ENCODE measurements at regions not wholly inside any gene's neighbourhood (a gene's known extent, or its start where the extent isn't known, plus 50 kb on each side); places are given as distances from the start of the nearest gene placed in this dataset.

DNA sequence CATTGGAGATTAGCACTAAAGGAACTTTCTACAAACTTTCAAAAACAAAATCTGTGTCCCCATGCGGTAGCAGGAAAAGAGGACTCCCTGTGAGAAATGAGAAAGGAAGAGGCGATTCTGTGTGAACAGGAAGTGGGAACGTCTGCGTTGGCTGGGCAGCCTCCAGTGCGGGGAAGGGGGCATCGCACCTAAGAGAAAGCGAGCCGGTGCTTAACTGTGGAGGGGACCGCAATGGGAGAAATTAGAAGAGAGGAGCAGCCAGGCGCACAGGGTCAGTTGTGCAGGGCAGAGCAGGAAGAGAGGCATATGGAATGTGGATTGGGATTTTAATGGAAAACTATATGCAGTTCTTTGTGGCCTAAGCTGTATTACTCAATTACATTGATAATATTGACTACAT is 77.4 kb upstream of the DOCK9 start:
- TF ChIP-seq, protein P1, sequence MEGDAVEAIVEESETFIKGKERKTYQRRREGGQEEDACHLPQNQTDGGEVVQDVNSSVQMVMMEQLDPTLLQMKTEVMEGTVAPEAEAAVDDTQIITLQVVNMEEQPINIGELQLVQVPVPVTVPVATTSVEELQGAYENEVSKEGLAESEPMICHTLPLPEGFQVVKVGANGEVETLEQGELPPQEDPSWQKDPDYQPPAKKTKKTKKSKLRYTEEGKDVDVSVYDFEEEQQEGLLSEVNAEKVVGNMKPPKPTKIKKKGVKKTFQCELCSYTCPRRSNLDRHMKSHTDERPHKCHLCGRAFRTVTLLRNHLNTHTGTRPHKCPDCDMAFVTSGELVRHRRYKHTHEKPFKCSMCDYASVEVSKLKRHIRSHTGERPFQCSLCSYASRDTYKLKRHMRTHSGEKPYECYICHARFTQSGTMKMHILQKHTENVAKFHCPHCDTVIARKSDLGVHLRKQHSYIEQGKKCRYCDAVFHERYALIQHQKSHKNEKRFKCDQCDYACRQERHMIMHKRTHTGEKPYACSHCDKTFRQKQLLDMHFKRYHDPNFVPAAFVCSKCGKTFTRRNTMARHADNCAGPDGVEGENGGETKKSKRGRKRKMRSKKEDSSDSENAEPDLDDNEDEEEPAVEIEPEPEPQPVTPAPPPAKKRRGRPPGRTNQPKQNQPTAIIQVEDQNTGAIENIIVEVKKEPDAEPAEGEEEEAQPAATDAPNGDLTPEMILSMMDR (IDR thresholded peaks at IDR 0.05): no peak

DNA sequence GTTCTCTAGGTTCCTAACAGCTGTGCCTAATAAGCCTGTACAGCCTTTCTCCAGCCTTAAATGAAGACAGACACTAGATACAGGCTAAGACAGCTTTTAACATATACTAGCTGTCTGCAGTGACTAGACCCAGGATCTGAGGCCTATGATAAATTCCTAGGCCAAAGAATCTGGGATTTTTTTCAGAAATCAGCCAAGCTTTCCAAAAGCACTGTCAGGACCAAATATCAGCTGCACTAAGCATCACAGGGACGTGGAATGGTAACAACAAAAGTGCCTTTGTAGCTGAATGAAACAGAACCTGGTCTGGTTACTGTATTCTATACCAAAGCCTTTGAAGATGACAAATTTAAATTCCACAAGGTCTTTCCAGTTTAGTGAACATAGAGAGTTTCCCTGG is 77.9 kb upstream of the DOCK9 start:
- TF ChIP-seq, protein P1 (IDR thresholded peaks at IDR 0.05): no peak

DNA sequence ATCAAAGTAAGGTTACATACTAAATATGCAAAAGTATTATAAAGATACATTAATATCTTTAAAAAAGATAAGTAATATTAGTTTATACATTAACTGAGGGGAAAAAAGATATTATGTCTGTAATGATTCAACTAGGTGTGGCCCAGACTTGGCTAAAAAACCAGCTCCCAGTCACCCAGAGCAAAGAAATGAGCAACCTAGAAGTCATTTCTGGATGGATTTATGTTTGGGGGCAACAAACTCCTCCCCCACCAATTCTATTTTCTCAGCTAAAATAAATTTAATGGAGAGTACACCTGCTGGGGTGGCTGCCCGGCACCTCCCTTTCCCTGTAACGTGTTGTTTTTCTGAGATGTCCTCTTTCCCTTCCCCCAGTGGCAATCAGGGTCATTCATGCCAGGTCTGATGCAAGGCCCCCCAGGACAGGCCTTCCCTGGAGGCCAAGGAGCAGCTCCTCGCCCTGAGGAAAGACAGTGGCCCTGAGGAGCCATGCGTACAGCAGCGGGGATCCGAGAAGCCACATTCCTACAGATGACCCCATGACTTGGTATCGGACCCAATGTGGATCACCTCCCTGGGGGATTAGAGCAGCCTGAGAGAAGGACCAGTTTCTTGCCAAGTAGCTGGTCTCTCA is 78.6 kb upstream of the DOCK9 start:
- TF ChIP-seq, protein P1 (IDR thresholded peaks at IDR 0.05): no peak

DNA sequence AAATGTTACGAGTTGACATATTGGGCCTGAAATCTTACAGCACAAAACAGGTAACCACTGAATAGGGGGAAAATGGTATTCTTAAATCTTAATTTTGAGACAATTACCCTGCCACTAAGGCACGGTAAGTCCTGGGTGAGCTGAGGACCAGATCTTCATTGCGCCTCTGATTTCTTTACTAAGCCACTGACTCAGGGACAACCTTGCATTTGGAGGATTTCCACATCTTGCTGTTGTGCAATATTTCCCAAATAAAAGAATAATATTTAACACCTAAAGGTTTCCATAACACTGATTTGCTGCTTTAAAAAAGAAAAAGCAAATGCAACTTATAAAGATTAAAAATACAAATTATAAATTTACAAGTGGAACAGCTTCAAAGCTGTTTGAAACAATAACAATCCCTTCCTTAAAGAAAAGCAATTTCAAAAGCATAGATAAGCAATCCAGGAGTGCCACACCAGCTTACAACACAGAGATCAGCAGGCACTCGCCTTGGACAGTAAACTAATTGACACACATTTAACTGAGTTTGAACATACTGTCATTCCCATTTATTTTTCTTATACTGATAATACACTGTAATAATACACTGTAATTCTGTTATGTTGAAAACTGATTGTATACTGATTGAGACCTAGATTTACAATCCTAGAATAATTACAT is 79.6 kb upstream of the DOCK9 start:
- TF ChIP-seq, protein P1 (IDR thresholded peaks at IDR 0.05): no peak

DNA sequence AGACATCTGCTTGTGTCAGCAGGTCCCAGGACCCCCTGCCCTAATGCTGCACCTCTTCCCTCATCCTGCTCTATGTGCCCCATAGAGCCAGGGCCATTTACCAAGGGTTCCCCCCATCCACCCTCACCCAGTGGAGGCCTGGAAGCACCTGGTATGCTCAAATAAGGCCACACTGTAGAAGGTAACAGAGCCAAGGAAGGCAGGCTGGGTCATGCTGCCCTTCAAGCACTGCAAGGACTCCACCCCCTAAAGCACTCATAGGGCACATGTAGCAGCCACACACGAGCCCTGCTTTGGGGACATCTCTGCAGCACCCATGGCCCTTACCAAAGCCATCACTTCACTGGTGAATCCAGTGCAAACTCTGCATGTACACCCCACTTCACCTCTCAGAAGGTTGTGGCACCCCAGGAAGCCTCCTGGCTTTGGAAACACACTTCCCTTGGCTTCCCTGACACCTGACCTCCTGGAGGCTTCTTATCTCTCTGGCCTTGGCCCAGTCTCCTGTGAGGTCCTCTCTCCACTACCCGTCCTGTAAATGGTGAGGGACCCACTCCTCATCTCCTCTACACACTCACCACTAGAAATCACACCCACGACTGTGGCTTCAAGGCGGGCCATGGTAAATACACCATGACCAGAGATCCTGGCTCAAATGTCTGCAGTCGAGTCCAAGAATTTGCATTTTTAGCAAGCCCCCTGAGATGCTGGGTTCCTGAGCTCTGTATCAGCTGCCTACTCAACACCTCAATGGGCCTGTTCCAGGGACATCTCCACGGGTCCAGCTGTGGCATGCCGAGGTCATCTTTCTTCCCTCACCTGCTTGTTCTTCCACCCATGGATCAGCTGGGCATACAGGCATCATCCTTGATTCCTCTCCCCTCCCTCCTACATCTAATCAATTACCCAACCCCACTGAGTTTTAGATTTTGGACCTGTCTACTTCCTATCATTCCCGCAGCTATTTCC is 80.9 kb upstream of the DOCK9 start:
- TF ChIP-seq, protein P1 (IDR thresholded peaks at IDR 0.05): no peak

DNA sequence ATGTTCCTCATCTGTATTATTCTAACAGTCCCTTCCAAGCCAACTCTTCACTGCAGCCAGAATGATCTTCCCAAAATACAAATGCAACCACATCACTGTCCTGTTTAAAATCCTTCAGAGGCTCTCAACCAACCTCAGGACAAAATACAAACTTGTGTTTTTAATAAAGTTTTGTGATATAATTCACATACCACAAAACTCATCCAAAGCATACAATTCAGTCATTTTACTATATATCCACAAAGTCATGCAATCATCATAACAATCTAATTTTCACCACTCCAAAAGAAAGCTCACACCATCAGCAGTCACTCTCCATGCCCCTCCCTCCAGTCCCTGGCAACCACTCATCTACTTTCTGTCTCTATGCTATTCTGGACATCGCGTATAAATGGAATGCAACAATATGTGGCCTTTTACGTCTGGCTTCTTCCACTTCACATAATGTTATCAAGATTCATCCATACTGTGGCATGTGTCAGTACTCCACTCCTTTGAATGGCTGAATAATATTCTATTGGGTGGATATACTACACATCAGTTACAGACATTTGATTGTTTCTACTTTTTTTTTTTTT is 81.7 kb upstream of the DOCK9 start:
- TF ChIP-seq, protein P1 (IDR thresholded peaks at IDR 0.05): no peak

DNA sequence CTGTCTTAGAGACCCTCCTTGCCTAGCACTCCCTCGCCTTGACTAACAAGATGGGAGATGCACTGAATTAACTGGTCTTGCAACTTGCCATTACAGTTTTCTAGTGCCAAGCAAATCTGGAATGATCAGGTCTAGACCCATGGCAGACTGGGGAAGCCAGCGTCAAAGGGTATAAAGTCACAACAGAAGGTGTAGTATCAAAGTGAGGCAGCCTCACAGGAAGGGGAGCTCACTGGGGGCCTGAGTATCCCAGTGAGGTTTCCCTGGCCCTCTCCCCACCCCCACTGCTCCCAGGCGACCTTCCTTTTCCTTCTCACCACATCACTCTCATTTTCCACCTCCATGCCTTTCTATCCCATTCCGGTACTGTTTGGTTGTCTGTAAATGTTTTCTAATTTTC is 83.5 kb upstream of the DOCK9 start:
- TF ChIP-seq, protein P1 (IDR thresholded peaks at IDR 0.05): no peak

Data from LNCAP (cell line).